Hippocampal formation (tissue), 2 donors: ENCODE measurements at regions not wholly inside any gene's neighbourhood (a gene's known extent, or its start where the extent isn't known, plus 50 kb on each side); places are given as distances from the start of the nearest gene placed in this dataset.
"Not testable (repeated sequence)": the region's sequence is repeated elsewhere in the genome, so short reads cannot be mapped to it uniquely, and the experiment has no call there.

Experiments
- DNase-seq, 2 donors: peaks; one replicate each; lab custom pipeline; 2025; lab: John Stamatoyannopoulos, UW

GRCh38 chrX:46165866-46166265, 379.4 kb downstream of the ZNF674 start:
- no peak for DNase-seq

GRCh38 chrX:46165411-46165810, 379.8 kb downstream of the ZNF674 start:
- DNase-seq, result no peak

GRCh38 chrX:46152756-46153155, 392.5 kb downstream of the ZNF674 start:
- no peak for DNase-seq

- DNase-seq, result not testable (repeated sequence)
Measured at GRCh38 chrX:46151332-46151731, 393.9 kb downstream of the ZNF674 start.

- no peak for DNase-seq
Measured at GRCh38 chrX:46144566-46144965, 400.7 kb downstream of the ZNF674 start.

- DNase-seq, result no peak
Measured at GRCh38 chrX:46140272-46140671, 404.9 kb downstream of the ZNF674 start.

GRCh38 chrX:46130247-46130646, 415.0 kb downstream of the ZNF674 start:
- no peak for DNase-seq

GRCh38 chrX:46125111-46125510, 420.1 kb downstream of the ZNF674 start:
- DNase-seq, result no peak

- DNase-seq, result no peak
Measured at GRCh38 chrX:46117234-46117633, 428.0 kb downstream of the ZNF674 start.

GRCh38 chrX:46087310-46087709, 457.9 kb downstream of the ZNF674 start:
- not testable (repeated sequence) for DNase-seq

GRCh38 chrX:46080121-46080520, 465.1 kb downstream of the ZNF674 start:
- not testable (repeated sequence) for DNase-seq

- DNase-seq, result no peak
Measured at GRCh38 chrX:46072791-46073190, 472.4 kb downstream of the ZNF674 start.

GRCh38 chrX:46072372-46072771, 472.8 kb downstream of the ZNF674 start:
- no peak for DNase-seq

- DNase-seq, result no peak
Measured at GRCh38 chrX:46070421-46070820, 474.8 kb downstream of the ZNF674 start.

GRCh38 chrX:46059316-46059715, 485.9 kb downstream of the ZNF674 start:
- DNase-seq, result no peak

GRCh38 chrX:46044486-46044885, 500.7 kb downstream of the ZNF674 start:
- DNase-seq, result no peak

GRCh38 chrX:46040001-46040400, 505.2 kb downstream of the ZNF674 start:
- DNase-seq, result no peak

GRCh38 chrX:46039526-46039925, 505.7 kb downstream of the ZNF674 start:
- DNase-seq, result no peak

- no peak for DNase-seq
Measured at GRCh38 chrX:46036508-46036907, 508.7 kb downstream of the ZNF674 start.

GRCh38 chrX:46034868-46035267, 510.4 kb downstream of the ZNF674 start:
- no peak for DNase-seq

- no peak for DNase-seq
Measured at GRCh38 chrX:46029777-46030176, 515.4 kb downstream of the ZNF674 start.

GRCh38 chrX:46016296-46016695, 528.9 kb downstream of the ZNF674 start:
- DNase-seq, result no peak

- DNase-seq, result no peak
Measured at GRCh38 chrX:46015653-46016052, 529.6 kb downstream of the ZNF674 start.

GRCh38 chrX:45992402-45993123, 552.7 kb downstream of the ZNF674 start:
- DNase-seq, result no peak
